Thoracic aorta (tissue), 2 donors: ENCODE measurements at regions not wholly inside any gene's neighbourhood (a gene's known extent, or its start where the extent isn't known, plus 50 kb on each side); places are given as distances from the start of the nearest gene placed in this dataset.

ENCODE experiments used
- ATAC-seq: fragments of 150-250 bp; one replicate; pipeline ENCODE4 v1.8.0; 2017; ENCODE audit warnings: low read depth; ENCODE audit not compliant: insufficient number of reproducible peaks, low FRiP score
- DNase-seq: peaks from one replicate; pipeline ENCODE4 v3.0.0-alpha.2; 2020; ENCODE audit warnings: low spot score
- H3K27ac ChIP-seq, 2 donors: fragments of 200-600 bp; sonication (generic); 1 replicate in 1 of 2; 2 replicates in 1 of 2; pipeline ENCODE4 v1.5.1; 2016; ENCODE audit warnings: mild to moderate bottlenecking in 2 of 2, moderate library complexity in 2 of 2
- H3K27me3 ChIP-seq: fragments of 200-600 bp; sonication (generic); replicated peaks from 2 replicates; pipeline ENCODE4 v1.6.0; 2016; ENCODE audit warnings: mild to moderate bottlenecking; ENCODE audit not compliant: insufficient read depth
- H3K36me3 ChIP-seq: fragments of 200-600 bp; sonication (generic); one replicate; pipeline ENCODE4 v1.5.1; 2016
- H3K4me1 ChIP-seq, 2 donors: fragments of 200-600 bp; sonication (generic); 1 replicate in 1 of 2; 2 replicates in 1 of 2; pipeline versions ENCODE4 v1.5.1 to v1.6.0; 2016; ENCODE audit warnings: low read depth in 2 of 2, mild to moderate bottlenecking in 1 of 2; ENCODE audit not compliant: control insufficient read depth in 1 of 2
- H3K4me3 ChIP-seq: fragments of 200-600 bp; sonication (generic); 2 replicates; pipeline ENCODE4 v1.5.1; 2016; ENCODE audit warnings: mild to moderate bottlenecking
- H3K9me3 ChIP-seq: fragments of 200-600 bp; sonication (generic); 2 replicates; pipeline ENCODE4 v1.5.1; 2016
- CTCF ChIP-seq: fragments of 200-600 bp; sonication (generic); IDR thresholded peaks from one replicate; pipeline ENCODE4 v1.5.1; 2019; ENCODE audit warnings: antibody characterized with exemption

DNA sequence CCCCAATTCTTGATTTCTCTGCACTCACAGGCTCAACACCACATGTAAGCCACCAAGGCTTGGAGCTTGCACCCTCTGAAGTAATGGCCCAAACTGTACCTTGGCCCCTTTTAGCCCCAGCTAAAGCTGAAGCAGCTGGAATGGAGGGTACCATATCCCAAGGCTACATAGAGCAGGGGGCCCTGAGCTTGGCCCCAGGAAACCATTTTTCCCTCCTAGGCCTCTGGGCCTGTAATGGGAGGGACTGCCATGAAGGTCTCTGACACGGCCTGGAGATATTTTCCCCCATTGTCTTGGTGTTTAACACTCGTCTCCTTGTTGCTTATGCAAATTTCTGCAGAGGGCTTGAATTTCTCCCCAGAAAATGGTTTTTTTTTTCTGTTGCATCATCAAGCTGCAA is 69.7 kb downstream of the SKA1 start:
- no peak overlapping the region for H3K27ac ChIP-seq
- no peaks in the 10 kb centered on the region for H3K36me3 ChIP-seq
- H3K27me3 ChIP-seq, result no peaks in the 10 kb centered on the region
- ATAC-seq (no peak), DNase-seq (no peak)
- TF ChIP-seq CTCF, result no peak
- no peaks in the 10 kb centered on the region for H3K4me1 ChIP-seq
- H3K9me3 ChIP-seq, result no peaks in the 10 kb centered on the region
- H3K4me3 ChIP-seq, result no peak overlapping the region

DNA sequence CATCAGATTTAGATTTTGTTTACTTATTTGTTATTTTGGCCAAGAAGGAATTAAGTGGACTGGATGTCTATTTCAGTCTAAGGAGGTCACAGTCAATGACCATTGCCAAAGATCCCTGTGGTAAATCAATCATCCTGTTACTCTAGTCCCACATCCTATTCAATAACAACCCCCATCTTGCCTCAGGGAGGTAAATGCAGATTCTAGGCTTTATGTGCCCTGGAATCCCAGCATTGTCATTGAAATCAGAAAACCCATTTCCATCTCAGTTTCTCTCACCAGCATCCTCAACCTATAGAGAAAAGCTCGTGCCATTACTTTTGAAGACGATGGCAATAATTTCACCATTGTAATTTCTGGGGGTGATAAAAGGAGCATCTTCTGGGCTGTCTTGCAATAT is 71.8 kb downstream of the SKA1 start:
- TF ChIP-seq CTCF, result no peak
- DNase-seq (no peak), ATAC-seq (no peak)
- no peak overlapping the region for H3K27ac ChIP-seq
- no peaks in the 10 kb centered on the region for H3K4me1 ChIP-seq
- no peaks in the 10 kb centered on the region for H3K36me3 ChIP-seq
- no peaks in the 10 kb centered on the region for H3K27me3 ChIP-seq
- H3K9me3 ChIP-seq, result no peaks in the 10 kb centered on the region
- no peak overlapping the region for H3K4me3 ChIP-seq

- H3K27me3 ChIP-seq, result no peaks in the 10 kb centered on the region
- H3K36me3 ChIP-seq, result no peaks in the 10 kb centered on the region
- TF ChIP-seq CTCF, result no peak
- no peaks in the 10 kb centered on the region for H3K9me3 ChIP-seq
- ATAC-seq, result no peak
- H3K4me1 ChIP-seq, result no peaks in the 10 kb centered on the region
- no peak for DNase-seq
- no peak overlapping the region for H3K27ac ChIP-seq
- no peak overlapping the region for H3K4me3 ChIP-seq
Observed at GRCh38 chr18:50447102-50447741, 72.4 kb downstream of the SKA1 start.

DNA sequence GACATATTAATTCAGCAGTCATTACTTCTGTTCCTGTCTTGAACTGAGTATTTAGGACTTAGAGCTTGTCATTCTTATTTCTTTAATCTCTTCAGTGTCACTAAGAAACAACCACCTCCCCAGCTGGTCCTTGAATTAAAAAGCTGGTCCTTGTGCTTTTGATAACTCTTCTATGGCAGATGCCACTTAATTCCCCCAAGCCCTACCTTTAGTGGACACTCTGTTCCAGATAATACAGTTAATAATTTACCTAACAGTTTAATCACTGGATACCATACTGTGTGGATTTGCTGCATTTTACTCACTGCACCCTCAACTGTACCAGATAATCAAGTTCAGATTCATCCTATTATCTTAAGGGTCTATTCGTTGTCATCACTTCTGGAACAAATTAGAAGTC is 73.1 kb downstream of the SKA1 start:
- DNase-seq (no peak), ATAC-seq (no peak)
- Histone ChIP-seq H3K4me1 (no peaks in the 10 kb centered on the region), H3K9me3 (no peaks in the 10 kb centered on the region), H3K27me3 (no peaks in the 10 kb centered on the region), H3K4me3 (no peak overlapping the region), H3K27ac (no peak overlapping the region), H3K36me3 (no peaks in the 10 kb centered on the region)
- TF ChIP-seq CTCF, result no peak

DNA sequence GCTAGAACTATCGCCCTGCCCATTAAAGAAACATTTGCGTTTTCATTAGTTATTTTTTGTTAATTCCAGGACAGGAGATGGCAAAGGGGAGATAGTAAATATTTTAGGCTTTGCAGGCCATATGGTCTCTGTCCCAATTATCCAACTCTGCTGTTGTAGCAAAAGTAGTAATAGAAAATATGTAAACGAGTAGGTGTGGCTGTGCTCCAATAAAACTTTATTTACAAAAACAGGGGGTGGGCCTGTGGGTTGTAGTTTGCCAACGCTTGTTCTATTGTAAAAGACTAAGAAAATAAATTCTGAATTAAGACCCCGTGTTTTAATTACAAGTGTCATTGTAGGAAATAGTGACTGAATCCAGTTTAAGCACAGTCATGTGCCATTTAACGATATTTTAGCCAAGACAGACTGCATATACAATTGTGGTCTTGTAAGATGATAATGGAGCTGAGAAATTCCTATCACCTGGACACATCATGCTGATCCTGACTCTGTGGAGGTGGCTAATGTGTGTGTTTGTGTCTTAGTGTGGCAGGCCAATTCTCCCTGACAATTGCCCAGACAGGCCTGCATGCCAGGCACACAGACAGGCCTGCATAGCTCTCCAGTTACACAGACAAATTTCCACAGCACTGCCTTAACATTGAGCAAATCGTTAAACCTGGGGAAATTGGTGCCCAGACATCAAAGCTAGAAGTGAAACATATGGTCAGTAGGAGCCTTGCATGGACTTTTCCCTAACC is 76.4 kb downstream of the SKA1 start:
- Histone ChIP-seq H3K9me3 (no peaks in the 10 kb centered on the region), H3K27ac (no peak overlapping the region), H3K4me1 (no peaks in the 10 kb centered on the region), H3K4me3 (no peak overlapping the region), H3K36me3 (no peaks in the 10 kb centered on the region), H3K27me3 (no peaks in the 10 kb centered on the region)
- no peak for TF ChIP-seq CTCF
- DNase-seq, result no peak
- ATAC-seq, result no peak
